Stimulated activated CD4-positive, alpha-beta T cell treated with anti-CD3 and anti-CD28 coated beads, Interleukin-12 subunit alpha, Interleukin-12 subunit beta, amount 100 ng/mL, for 24 hours (primary cell): ENCODE measurements at regions not wholly inside any gene's neighbourhood (a gene's known extent, or its start where the extent isn't known, plus 50 kb on each side); places are given as distances from the start of the nearest gene placed in this dataset.

Experiments
- DNase-seq, 2 experiments: peaks; one replicate each; pipeline ENCODE4 v3.0.0-alpha.2; 2020; ENCODE audit warnings: low read depth in 2 of 2

DNA sequence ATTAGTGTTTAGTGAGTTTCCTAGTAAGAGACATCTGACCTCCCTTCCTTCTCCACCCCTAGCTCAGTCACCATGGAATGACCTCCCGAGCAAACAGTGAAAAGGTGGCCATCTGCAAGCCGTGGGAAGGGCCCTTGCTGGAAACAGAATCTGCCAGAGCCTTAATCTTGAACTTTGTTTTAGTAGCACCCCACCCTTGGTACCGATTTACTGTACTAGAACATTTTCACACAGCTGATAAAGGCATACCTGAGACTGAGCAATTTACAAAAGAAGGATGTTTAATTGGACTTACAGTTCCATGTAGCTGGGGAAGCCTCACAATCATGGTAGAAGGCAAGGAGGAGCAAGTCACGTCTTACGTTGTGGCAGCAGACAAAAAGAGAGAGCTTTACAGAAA, 655.8 kb downstream of the TSN start:
- DNase-seq: no peak

DNA sequence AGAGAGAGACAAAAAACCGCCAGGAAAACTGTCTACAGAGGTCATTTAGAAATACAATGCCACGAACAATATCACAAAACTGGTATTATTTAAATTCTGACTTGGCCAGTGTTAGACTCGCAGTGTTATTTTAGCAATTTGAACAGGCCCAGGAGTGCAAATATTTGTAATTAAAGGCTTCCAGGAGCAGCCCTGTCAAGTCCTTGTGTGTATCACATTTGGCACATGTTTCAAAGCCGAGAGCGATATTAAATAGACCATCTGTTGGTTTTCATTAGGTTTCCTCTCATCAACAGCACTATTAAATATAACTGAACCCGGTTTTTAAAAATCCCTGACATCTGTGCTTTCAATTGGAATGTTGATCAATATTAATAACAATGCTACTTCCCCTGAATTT, 656.9 kb downstream of the TSN start:
- no peak for DNase-seq

DNA sequence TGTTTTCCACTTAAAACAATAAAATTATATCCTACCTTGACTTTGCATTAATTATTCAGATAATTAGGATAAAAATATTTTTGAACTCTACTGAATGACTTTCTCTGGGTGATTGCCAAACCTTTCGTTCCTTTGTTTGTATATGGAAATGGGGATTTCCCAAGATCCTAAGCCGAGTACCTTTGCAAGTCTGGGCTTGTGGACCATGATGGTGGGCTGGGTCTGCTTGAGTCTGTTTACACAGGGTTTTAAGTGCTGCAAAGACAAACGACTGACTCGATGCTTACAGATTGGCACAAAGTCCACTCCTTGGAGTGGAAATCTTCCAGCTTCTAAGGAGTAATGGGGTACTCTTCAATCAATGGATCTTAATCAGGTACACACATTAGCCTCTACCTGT, 659.5 kb downstream of the TSN start:
- DNase-seq: no peak

DNA sequence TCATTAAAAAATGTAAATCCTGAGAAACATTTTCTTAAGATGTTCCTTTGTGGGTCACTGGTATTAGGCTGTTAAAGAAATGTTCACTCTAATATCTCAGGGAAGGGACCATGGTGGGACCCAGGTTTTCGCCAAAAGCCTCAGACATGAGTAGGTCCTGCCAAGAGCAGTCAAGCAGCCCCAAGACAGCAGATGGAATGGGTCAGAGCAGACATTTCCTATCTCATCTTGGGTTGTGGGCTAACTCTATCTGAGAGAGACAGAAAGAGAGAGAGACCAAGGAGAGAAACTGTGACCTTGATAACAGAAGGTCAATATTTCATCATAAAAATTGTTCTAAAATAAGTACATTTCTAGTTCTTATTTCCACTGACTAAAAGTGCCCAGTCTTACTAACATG, 661.7 kb downstream of the TSN start:
- DNase-seq: no peak

DNA sequence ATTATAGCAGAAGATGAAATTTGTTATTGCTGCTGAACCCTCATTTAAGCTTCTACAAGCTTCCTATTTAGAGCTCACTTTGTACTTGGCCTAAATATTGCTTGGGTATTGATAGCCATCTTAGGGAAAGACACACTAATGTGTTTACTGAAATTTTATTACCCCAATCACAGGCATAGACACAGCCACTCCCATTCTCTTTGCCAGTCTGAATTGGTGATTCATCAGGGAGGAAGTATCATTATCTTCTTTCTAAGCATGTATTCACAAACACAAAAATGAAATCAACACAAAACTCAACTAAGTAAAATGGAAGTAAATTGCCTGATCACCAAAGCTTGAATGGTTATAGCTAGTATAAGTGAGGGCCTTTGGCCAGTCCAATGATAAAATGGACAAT, 666.3 kb downstream of the TSN start:
- DNase-seq: no peak

DNA sequence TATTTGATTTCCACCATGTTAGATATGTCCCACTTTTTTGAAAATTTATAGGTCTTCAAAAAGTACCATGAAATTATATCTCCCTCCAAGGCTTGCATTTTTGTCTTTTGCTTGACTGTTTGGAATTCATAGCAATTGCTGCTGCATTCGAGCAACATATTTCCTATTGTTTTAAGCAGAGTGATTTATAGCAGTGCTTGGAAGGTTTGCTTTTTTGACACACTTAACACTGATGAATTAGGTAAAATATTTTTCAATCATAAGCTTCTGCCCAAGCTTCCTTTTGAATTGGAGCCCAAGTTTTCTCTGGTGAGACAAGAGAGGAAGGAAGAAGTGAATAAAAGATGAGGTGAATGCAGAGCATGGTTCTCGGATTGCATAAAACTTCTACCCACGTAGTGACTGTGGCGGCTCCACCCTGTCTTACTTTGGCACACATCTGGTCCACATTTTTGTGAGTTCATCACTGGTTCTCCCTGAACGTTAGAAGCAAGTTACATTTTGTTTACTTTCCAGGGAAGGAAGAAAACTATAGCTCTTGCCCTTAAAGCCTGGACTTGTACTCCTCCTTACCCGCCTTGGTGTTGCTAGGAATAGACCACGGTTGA, 667.0 kb downstream of the TSN start:
- DNase-seq: no peak

DNA sequence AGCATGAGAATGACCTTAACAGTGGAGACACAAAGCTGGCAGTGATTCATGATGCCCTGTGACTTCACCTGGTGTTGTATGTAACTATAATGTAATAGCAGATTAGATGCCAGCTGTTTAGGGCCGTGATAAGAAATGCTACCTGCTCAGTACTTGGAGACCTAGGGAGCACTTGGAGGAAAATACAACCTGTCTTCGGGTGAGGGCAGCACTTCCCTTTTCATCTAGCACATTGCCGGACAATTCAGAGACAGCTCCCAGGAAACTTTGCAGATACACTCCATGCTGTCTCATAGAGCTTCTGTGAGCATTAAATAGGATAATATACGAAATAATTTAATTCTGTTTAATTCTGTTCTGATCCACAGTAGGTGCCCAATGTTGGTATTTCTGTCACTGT, 668.5 kb downstream of the TSN start:
- DNase-seq: no peak

DNA sequence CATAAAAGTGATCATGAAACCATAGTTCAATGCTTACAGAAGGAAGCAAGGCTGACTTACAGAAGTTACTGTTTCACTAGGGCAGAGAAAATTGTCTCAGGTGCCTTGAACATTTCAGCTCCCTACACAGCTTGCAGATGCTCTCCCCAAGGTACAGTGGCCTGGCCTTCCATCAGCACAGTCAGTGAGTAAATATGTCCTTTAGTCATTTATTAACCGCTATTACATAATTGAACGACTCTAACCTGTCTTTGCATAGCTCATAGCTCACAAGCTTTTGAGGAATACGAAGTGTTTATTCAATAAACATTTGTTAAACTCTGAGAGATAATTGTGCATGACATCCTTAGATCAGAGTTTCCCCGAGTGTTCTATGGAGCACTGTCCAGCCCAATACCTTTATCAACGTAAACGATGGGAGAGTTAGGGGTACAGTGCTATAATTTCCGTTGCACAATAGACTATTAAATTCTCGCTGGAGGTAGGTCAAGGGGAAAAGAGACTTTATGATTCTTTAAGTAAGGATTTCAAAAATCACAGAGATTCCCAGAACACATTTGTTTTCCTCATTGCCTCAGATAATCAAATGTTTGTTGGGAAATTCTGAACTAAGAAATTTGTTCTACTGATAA, 677.8 kb downstream of the TSN start:
- no peak for DNase-seq

DNA sequence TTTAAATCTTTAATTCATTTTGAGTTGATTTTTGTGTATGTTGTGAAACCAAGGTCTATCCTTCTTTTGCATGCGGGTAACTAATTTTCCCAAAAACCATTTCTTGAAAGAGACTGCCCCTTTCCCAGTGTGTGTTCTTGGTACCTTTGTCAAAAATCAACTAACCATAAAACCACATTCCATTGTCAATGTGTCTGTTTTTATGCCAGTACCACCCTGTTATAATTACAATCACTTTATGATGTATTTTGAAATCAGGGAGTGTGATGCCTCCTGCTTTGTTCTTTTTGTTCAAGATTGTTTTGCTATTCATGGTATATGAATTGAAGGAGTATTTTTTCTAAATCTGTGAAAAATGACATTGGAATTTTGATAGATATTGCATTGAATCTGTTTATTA, 689.6 kb downstream of the TSN start:
- DNase-seq: no peak

DNA sequence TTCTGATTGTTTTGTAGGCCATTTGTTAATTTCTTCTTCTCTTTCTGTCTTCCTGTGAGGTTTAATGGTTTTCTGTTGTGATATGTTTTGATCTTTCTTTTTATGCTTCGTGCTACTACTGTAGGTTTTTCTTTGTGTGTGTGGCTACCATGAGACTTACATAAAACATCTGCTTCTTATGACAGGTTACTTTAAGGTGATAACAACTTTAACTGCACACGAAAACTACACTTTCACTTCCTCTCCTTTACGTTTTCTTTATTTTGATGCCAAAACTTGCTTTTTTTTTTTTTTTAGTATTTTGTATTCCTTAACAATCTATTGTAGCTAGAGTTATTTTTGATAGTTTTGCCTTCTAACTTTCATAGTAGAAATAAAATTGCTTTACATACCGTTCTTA, 691.3 kb downstream of the TSN start:
- no peak for DNase-seq

DNA sequence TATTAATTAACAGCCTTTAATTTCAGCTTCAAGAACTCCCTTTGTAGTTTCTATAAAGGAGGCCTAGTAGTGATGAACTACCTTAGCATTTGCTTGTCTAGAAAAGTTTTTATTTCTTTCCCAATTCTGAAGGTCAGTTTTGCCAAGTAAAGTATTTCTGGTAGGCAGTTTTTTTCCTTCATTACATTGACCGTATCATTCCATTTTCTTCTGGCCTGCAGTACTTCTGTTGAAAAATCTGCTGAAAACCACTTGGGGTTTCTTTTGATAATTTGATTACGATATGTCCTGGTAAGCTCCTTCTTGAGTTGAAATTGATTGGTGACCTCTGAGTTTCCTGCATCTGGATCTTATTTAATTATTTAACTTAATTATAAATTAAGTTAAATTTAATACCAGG, 691.8 kb downstream of the TSN start:
- no peak for DNase-seq

DNA sequence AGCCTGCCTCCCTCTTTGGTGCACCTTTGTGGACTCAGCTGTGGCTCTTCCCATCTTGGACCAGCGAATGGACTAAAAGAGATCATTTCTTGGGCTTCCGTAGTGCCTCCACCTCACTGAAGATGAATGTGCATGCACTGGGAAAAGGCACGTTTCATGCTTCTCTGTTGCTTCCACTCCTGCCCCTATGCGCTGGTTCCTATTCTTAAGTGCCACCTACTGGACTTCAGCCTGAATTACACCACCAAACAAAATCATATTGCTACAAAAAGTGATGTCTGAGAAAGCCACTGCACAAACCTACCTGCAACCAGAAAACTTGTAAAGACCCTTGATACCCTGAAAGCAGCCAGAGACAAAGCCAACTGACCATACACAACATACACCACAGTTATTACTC, 695.6 kb downstream of the TSN start:
- no peak for DNase-seq

DNA sequence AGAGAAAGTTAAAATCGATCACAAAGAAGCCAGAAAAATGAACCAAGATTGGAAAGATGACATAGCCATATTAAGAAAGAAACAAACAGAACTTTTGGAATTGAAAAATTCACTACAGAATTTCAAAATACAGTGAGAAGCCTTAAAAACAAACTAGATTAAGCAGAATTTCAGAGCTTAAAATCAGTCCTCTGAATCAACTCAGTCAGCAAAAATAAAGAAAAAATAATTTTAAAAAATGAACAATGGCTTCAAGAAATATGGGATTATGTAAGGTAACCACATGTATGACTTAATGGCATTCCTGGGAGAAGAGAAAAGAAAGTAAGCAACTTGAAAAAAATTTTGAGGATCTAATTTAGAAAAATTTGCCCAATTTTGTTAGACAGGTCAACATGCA, 696.2 kb downstream of the TSN start:
- DNase-seq: no peak

DNA sequence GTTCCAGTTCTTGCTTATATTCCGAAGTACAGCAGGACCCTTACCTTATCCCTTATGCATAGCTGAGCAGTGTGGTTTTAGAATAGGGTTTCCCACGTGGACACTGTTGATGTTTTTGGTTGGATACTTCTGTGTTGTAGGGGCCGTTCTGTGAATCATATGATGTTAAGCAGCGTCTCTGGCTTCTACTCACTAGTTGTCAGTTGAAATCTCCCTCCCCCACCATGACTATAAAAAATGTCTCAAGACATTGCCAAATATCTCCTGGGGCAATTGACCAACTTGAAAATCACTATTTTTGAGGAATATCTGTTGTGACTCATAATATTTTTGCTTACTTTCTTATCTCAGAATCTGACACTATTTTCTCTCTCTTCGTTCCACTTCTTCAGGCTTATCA, 713.7 kb downstream of the TSN start:
- DNase-seq: no peak

DNA sequence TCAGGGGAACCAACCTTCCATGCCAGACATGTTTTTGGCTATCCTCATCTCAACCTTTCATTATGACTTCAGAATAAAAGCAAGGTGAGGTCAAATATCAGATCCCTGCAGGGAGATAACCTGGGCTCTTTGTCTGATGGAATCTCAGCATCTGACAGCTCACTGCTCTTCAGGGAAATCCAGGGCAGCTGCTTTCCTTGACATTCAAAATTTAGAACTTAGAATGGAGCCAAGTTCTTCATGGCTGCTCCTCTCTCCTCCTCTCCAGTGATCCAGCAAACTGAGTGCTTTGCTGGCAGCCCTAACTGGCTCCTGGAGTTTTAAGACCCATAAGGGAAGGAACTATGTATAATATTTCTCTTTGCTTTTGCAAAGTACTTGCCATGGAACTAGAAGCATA, 716.3 kb downstream of the TSN start:
- DNase-seq: no peak

DNA sequence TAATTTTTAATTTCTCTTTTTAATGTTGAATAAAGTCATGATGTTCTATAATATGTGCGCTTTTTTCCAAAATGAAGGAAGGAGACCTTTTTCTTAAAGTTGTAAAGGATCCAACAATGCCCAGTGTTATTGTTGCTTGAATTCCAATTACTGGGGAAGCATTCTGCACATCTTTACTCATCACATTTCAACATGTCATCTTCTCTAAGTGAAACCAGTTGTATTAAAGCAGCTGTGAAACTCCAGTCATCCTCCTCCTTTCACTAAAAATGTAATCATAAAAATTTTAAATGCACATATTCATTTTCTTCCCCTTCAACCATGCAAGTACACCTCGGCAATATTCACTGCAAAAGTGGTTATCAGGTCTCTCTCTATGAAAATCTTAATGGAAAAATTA, 722.7 kb downstream of the TSN start:
- no peak for DNase-seq

DNA sequence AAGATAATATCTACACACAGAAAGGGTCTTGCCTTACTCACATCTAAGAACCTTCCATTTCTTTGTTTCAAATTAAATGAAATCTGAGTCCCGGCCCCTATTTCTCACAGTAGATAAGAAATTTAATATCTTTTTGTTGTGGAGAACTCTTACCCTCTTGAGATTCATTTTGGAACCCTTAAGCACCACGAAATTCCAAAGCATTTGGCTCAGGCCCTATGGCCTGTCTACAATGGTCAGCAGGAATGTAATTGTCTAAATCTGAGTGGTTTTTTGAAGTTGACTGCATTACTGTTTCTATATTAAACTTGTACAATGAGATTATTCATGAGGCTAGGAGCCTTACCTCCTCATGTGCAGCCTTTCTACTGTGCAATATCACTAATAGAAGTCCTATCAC, 723.3 kb downstream of the TSN start:
- no peak for DNase-seq

DNA sequence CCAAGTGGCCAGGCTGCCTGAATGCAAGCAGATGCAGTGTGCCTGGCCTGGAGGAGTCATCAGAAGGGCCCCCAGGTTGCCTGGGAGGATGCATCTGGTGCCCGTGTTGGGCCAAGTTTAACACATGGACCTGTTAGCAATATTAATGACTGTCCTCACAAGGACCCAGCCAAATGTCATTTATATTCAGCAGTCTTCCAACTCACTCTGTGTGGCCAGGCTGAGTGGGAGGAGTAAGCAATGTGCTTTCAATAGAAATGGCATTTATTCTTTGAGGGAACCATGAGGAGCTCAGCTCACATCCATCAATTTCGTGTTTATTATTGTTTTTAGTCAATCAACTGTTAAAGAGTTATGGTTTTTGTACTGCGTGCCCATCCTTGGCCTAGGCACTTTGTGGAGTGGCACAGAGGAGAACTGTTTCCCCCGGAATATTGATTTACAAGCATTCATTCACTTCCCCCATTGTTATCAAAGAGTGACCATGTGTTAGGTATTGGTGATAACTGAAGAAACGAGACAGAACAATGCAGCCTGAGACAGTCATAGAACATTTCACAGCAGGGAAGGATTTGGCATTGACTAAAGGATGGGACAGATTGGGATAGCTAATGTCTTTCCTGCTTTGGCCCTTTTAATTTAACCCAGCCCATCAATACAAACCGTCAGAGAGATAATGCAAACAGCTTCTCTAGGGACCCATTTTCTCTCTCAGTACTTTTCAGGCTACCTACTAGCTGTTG, 725.2 kb downstream of the TSN start:
- no peak for DNase-seq

DNA sequence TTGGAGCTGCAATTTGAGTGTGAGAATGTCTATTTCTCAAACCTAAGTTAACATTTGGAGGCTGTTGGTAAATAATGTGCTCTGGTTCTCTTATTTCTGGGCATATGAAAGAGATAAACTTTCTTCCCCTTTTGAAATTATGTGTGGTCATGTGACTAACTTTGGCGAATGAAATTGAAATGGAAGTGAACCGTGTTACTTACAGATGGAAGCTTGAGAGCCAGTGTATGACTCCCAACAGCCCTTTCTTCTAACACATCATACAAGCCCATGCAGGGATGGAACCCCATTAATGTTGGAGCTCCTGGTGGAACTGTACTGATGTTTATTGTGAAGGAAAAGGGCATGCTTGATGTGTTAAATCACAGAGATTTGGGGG, 725.8 kb downstream of the TSN start:
- no peak for DNase-seq

DNA sequence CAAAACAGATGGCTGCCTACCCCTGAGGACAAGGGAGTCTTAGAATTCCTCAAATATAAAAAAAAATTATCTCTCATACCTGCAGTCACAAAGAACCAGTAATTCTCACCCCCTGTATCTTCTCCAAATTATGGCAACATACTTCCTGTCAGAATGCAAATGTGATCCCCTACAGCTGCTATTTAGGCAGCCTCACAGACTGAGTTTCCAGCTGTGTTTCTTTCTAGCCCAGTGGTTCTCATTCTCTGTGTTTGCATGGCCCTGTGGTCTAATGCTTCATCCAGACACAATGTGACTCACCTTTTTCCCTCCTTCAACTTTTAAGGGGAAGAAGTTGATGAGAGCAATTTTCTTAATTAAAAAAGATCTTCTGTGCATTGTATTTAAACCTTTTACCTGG, 726.3 kb downstream of the TSN start:
- DNase-seq: no peak

DNA sequence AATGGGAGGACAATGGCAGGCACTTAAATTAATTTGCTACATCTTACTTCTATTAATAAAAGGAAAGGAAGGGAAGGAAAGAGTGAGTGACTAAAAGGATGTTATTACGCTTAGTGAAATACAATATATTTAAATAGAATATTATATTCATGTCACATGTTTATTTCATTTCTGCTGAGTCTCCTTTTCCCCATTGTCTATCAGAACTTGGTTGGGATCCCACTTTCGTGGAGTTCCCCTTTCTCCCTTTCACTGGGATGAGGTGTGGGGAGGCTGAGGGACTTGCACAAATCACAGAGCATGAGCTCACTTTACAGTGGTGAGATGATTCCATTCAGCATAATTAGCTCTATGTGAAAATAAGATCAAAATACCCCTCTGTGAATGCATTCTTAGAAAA, 730.6 kb downstream of the TSN start:
- DNase-seq: no peak

DNA sequence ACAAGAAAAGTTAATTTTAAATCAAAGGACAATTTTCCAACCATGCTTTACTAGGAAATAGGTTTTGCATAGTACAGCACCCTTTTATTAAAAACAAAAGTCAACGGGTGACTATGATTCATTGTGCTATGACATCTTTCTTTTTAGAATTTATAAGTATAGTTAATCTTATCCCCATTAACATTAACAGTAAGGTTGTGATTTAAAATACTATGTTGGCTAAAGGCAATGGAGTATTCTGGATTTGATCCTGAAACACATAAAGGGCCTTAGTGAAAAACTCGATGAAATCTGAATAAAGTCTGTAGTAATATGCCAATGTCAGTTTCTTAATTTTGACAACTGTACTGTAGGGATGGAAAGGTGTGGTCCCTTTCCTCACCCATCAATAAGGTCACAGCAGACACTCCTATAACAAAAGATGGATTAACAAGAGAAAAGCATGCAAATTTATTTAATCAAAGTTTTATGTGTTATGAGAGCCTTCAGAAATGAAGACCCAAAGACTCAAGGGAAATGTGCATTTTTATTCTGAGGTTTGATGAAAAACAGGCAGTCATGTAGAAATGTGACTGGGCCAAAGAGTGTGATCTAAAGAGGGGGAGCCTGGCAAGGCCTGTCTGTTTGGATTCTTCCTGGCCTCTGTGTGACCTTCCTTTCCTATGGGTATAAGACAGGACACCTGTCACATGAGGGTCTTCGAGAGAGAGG, 731.4 kb downstream of the TSN start:
- DNase-seq: no peak

DNA sequence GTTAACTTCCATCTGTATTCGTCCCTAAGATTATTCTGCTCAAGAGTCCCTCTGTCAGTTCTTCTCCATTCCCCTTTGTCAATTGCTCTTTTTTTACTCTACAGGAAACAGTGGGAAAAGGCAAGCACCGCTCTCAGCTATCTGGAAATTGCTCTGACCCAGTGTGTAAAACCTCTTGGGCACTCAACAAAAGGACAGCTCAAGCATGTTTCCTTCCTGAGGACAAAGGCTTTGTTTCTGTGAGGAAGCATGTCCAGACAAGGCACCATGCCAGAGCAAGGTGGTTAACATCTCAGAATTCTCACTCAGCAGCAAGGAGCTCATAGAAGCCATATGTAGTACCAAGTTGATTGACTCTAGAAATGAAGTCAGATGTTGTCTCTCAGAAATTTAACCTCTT, 735.6 kb downstream of the TSN start:
- no peak for DNase-seq
